ENCODE measurements at regions not wholly inside any gene's neighbourhood (a gene's known extent, or its start where the extent isn't known, plus 50 kb on each side); places are given as distances from the start of the nearest gene placed in this dataset.

DNA sequence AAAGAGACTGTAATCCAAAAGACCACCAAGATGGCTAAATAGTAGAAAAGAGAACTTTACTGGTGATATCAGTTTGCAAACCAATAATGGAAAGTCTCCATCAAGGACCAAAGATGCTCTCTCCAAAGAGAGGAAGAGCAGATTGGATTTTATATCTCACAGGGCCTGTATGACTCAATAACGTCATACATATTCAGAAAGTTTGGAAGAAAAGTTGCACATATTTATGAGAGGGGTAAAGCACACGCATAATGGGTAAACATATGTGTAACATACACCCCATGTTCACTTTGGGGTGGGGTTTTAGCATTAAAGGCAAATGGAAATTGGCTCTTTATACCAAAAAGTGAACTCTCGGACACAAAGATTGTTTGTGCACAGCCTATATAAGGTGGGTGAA lies 274.5 kb upstream of the POU1F1 start (continued):
- TF ChIP-seq, protein P1, sequence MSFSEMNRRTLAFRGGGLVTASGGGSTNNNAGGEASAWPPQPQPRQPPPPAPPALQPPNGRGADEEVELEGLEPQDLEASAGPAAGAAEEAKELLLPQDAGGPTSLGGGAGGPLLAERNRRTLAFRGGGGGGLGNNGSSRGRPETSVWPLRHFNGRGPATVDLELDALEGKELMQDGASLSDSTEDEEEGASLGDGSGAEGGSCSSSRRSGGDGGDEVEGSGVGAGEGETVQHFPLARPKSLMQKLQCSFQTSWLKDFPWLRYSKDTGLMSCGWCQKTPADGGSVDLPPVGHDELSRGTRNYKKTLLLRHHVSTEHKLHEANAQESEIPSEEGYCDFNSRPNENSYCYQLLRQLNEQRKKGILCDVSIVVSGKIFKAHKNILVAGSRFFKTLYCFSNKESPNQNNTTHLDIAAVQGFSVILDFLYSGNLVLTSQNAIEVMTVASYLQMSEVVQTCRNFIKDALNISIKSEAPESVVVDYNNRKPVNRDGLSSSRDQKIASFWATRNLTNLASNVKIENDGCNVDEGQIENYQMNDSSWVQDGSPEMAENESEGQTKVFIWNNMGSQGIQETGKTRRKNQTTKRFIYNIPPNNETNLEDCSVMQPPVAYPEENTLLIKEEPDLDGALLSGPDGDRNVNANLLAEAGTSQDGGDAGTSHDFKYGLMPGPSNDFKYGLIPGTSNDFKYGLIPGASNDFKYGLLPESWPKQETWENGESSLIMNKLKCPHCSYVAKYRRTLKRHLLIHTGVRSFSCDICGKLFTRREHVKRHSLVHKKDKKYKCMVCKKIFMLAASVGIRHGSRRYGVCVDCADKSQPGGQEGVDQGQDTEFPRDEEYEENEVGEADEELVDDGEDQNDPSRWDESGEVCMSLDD (tag by site-specific recombination; IDR thresholded peaks at IDR 0.05) = no peak
- TF ChIP-seq, protein P2, sequence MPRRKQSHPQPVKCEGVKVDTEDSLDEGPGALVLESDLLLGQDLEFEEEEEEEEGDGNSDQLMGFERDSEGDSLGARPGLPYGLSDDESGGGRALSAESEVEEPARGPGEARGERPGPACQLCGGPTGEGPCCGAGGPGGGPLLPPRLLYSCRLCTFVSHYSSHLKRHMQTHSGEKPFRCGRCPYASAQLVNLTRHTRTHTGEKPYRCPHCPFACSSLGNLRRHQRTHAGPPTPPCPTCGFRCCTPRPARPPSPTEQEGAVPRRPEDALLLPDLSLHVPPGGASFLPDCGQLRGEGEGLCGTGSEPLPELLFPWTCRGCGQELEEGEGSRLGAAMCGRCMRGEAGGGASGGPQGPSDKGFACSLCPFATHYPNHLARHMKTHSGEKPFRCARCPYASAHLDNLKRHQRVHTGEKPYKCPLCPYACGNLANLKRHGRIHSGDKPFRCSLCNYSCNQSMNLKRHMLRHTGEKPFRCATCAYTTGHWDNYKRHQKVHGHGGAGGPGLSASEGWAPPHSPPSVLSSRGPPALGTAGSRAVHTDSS (tag by site-specific recombination; IDR thresholded peaks at IDR 0.05) = no peak
- TF ChIP-seq ZNF426 (tag by site-specific recombination; IDR thresholded peaks at IDR 0.05) (no peak), ZNF341 (tag by site-specific recombination; IDR thresholded peaks at IDR 0.05; ENCODE audit: low read depth) (no peak)

DNA sequence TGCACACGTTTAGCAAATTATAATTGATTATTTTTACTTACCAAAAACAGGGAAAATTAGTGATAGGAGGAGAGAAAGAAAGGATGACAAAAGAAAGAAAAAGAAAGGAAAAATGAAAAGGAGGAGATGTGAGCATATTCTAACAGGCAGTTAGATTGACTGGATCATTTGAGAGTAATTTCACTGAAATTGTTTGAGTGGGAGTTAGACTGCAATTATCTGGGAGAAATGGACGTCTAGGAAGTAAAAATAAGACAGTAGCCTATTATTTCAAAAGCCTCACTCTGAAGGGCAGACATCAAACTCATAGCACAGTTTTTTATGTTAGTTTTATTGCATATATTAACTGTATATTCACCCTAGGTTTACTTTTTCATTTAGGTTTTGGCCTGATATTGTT lies 272.8 kb upstream of the POU1F1 start:
- Histone ChIP-seq H3K27ac (ENCODE audit: extremely low read depth, low read depth, low read length) (no peak overlapping the region), H3K4me3 (ENCODE audit: low read depth, low read length) (no peak overlapping the region), H3K9me3 (ENCODE audit: control insufficient read depth, insufficient read depth, low read depth, low read length) (no peaks in the 10 kb centered on the region), H3K4me1 (ENCODE audit: control insufficient read depth, insufficient read depth, low read length) (no peaks in the 10 kb centered on the region), H3K36me3 (ENCODE audit: control insufficient read depth in 2 of 2, insufficient read depth in 1 of 2, low read length in 2 of 2) (no peaks in the 10 kb centered on the region)
- ChIA-PET POLR2A (no interaction called here), CTCF (no interaction called here)
- TF ChIP-seq WT1 (tag by site-specific recombination; IDR thresholded peaks at IDR 0.05) (no peak), PRDM1 (tag by site-specific recombination; IDR thresholded peaks at IDR 0.05) (peak; percentile 22; the same call in 1 of the 2 replicates)
- TF ChIP-seq, protein P3, sequence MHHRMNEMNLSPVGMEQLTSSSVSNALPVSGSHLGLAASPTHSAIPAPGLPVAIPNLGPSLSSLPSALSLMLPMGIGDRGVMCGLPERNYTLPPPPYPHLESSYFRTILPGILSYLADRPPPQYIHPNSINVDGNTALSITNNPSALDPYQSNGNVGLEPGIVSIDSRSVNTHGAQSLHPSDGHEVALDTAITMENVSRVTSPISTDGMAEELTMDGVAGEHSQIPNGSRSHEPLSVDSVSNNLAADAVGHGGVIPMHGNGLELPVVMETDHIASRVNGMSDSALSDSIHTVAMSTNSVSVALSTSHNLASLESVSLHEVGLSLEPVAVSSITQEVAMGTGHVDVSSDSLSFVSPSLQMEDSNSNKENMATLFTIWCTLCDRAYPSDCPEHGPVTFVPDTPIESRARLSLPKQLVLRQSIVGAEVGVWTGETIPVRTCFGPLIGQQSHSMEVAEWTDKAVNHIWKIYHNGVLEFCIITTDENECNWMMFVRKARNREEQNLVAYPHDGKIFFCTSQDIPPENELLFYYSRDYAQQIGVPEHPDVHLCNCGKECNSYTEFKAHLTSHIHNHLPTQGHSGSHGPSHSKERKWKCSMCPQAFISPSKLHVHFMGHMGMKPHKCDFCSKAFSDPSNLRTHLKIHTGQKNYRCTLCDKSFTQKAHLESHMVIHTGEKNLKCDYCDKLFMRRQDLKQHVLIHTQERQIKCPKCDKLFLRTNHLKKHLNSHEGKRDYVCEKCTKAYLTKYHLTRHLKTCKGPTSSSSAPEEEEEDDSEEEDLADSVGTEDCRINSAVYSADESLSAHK (tag by site-specific recombination; IDR thresholded peaks at IDR 0.05) = no peak

DNA sequence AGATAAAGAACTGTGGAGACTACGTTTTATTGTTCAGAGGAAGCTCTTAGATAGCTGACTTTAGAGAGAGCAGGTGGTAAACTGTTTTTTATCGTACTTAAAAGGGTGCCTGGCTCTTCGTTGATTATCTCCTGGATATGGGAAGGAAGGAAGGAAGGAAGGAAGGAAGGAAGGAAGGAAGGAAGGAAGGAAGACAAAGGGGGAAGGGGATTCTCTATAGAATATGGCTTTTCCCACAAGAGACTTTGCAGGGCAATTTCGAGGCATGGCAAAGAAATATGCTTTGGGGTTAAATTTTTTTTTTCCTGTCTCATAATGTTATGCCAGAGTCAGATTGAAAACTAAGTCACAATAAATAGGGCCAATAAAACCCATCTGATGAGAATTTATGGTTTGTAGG lies 271.9 kb upstream of the POU1F1 start:
- Histone ChIP-seq H3K27ac (ENCODE audit: extremely low read depth, low read depth, low read length) (no peak overlapping the region), H3K9me3 (ENCODE audit: control insufficient read depth, insufficient read depth, low read depth, low read length) (no peaks in the 10 kb centered on the region), H3K4me3 (ENCODE audit: low read depth, low read length) (no peak overlapping the region), H3K4me1 (ENCODE audit: control insufficient read depth, insufficient read depth, low read length) (no peaks in the 10 kb centered on the region), H3K36me3 (ENCODE audit: control insufficient read depth in 2 of 2, insufficient read depth in 1 of 2, low read length in 2 of 2) (no peaks in the 10 kb centered on the region)
- POLR2A ChIA-PET = no interaction called here
- CTCF ChIA-PET = no interaction called here
- TF ChIP-seq HOXA7 (CRISPR knock-in tag; IDR thresholded peaks at IDR 0.05; ENCODE audit: borderline replicate concordance) (no peak), ZBTB1 (tag by site-specific recombination; IDR thresholded peaks at IDR 0.05) (no peak), ZNF544 (tag by site-specific recombination; IDR thresholded peaks at IDR 0.05) (no peak), ZNF707 (tag by site-specific recombination; IDR thresholded peaks at IDR 0.05) (no peak), ZNF157 (tag by site-specific recombination; IDR thresholded peaks at IDR 0.05) (no peak), ZNF555 (tag by site-specific recombination; conservative IDR thresholded peaks at IDR 0.05) (no peak), ZNF785 (tag by site-specific recombination; IDR thresholded peaks at IDR 0.05) (no peak), ZBTB7A (tag by site-specific recombination; IDR thresholded peaks at IDR 0.05; ENCODE audit: low read depth) (no peak), ZNF510 (tag by site-specific recombination; IDR thresholded peaks at IDR 0.05; ENCODE audit: insufficient replicate concordance) (no peak), MYNN (tag by site-specific recombination; IDR thresholded peaks at IDR 0.05; ENCODE audit: borderline replicate concordance) (no peak), ZNF214 (tag by site-specific recombination; IDR thresholded peaks at IDR 0.05; ENCODE audit: borderline replicate concordance) (no peak), ZNF19 (tag by site-specific recombination; IDR thresholded peaks at IDR 0.05; ENCODE audit: low read depth) (no peak), ZSCAN23 (tag by site-specific recombination; IDR thresholded peaks at IDR 0.05) (no peak), HOXC10 (CRISPR knock-in tag; IDR thresholded peaks at IDR 0.05) (no peak), ZEB2 (tag by site-specific recombination; IDR thresholded peaks at IDR 0.05) (no peak), GLIS1 (tag by site-specific recombination; IDR thresholded peaks at IDR 0.05) (no peak), ZNF560 (tag by site-specific recombination; IDR thresholded peaks at IDR 0.05; ENCODE audit: borderline replicate concordance) (no peak)
- TF ChIP-seq, protein P4, sequence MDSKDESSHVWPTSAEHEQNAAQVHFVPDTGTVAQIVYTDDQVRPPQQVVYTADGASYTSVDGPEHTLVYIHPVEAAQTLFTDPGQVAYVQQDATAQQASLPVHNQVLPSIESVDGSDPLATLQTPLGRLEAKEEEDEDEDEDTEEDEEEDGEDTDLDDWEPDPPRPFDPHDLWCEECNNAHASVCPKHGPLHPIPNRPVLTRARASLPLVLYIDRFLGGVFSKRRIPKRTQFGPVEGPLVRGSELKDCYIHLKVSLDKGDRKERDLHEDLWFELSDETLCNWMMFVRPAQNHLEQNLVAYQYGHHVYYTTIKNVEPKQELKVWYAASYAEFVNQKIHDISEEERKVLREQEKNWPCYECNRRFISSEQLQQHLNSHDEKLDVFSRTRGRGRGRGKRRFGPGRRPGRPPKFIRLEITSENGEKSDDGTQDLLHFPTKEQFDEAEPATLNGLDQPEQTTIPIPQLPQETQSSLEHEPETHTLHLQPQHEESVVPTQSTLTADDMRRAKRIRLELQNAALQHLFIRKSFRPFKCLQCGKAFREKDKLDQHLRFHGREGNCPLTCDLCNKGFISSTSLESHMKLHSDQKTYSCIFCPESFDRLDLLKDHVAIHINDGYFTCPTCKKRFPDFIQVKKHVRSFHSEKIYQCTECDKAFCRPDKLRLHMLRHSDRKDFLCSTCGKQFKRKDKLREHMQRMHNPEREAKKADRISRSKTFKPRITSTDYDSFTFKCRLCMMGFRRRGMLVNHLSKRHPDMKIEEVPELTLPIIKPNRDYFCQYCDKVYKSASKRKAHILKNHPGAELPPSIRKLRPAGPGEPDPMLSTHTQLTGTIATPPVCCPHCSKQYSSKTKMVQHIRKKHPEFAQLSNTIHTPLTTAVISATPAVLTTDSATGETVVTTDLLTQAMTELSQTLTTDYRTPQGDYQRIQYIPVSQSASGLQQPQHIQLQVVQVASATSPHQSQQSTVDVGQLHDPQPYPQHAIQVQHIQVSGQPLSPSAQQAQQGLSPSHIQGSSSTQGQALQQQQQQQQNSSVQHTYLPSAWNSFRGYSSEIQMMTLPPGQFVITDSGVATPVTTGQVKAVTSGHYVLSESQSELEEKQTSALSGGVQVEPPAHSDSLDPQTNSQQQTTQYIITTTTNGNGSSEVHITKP (tag by site-specific recombination; IDR thresholded peaks at IDR 0.05) = no peak

Data from HEK293 (cell line).